Panc1 (cell line): ENCODE measurements at regions not wholly inside any gene's neighbourhood (a gene's known extent, or its start where the extent isn't known, plus 50 kb on each side); places are given as distances from the start of the nearest gene placed in this dataset.

ENCODE experiments used
- ATAC-seq: fragments of 200-7000 bp; cut with Tn5 transposase; 2 replicates; pipeline ENCODE4 v1.9.1; 2020; ENCODE audit warnings: mild to moderate bottlenecking, moderate library complexity
- BruUV-seq: library from RNA; stranded (reverse); fragments of 400-500 nt; replicated peaks from 2 replicates; lab custom pipeline; 2021; lab: Mats Ljungman, UMichigan
- CTCF ChIA-PET: fragments of 300-600 bp; sonication (Branson Sonifier 250); formaldehyde crosslinking; loops from one replicate; lab custom pipeline; 2022; ENCODE audit warnings: antibody characterized with exemption; lab: Charles Lee
- POLR2A ChIA-PET: fragments of 300-600 bp; sonication (Branson Sonifier 250); formaldehyde crosslinking; loops from one replicate; lab custom pipeline; 2022; ENCODE audit warnings: antibody characterized with exemption; lab: Charles Lee
- DNase-seq: peaks from one replicate; pipeline ENCODE4 v3.0.0-alpha.2; 2010; ENCODE audit warnings: low read depth, low spot score
- H3K27ac ChIP-seq: 2 replicates; pipeline ENCODE4 v1.5.1; 2011; ENCODE audit warnings: mild to moderate bottlenecking, low read length, inconsistent platforms
- H3K27me3 ChIP-seq: fragments of 200-500 bp; sonication (Bioruptor generic); 2 replicates; pipeline ENCODE4 v1.6.0; 2014; ENCODE audit warnings: low read length, inconsistent platforms; ENCODE audit not compliant: control insufficient read depth, insufficient read depth
- H3K36me3 ChIP-seq: fragments of 200-500 bp; sonication (Bioruptor generic); 2 replicates; pipeline ENCODE4 v1.5.1; 2014; ENCODE audit warnings: inconsistent platforms, mild to moderate bottlenecking, low read length, moderate library complexity; ENCODE audit not compliant: control insufficient read depth, insufficient read depth
- H3K4me1 ChIP-seq: 2 replicates; pipeline ENCODE4 v1.5.1; 2011; ENCODE audit warnings: inconsistent platforms, mild to moderate bottlenecking, low read length, moderate library complexity; ENCODE audit not compliant: control insufficient read depth, insufficient read depth
- H3K4me3 ChIP-seq, 2 experiments: 2 replicates each; pipeline ENCODE4 v1.5.1; 2011 to 2012; ENCODE audit warnings: low read depth in 2 of 2, low read length in 2 of 2, mild to moderate bottlenecking in 2 of 2, inconsistent platforms in 1 of 2, moderate library complexity in 1 of 2
- H3K9me3 ChIP-seq: fragments of 200-500 bp; sonication (Bioruptor generic); 2 replicates; pipeline ENCODE4 v1.5.1; 2014; ENCODE audit warnings: low read depth, mild to moderate bottlenecking, inconsistent platforms, low read length, moderate library complexity; ENCODE audit not compliant: control insufficient read depth, insufficient read depth
- POLR2AphosphoS5 ChIP-seq: IDR thresholded peaks from 2 replicates; pipeline ENCODE4 v1.6.1; 2012; ENCODE audit warnings: mild to moderate bottlenecking, low read depth, low read length, moderate library complexity
- SIN3A ChIP-seq: IDR thresholded peaks from 2 replicates; pipeline ENCODE4 v1.6.1; 2012; ENCODE audit warnings: low read depth, mild to moderate bottlenecking, low read length, moderate library complexity, borderline replicate concordance; ENCODE audit not compliant: insufficient read depth
- TCF7L2 ChIP-seq: IDR thresholded peaks from 2 replicates; pipeline ENCODE4 v1.6.1; 2011; ENCODE audit warnings: mild to moderate bottlenecking, low read depth, low read length, inconsistent platforms
- in situ Hi-C: cut with HindIII; loops from 2 replicates; pipeline ENCODE4 v1.10.0; 2016; ENCODE audit warnings: low sequenced_read_pairs, low pct_unique_long_range_greater_than_20kb
- intact Hi-C: fragments of 100-400 bp; cut with micrococcal nuclease; formaldehyde crosslinking; loops from one replicate; pipeline ENCODE4 v1.10.0; 2022; ENCODE audit not compliant: unreplicated experiment
- TF ChIP-seq, protein P1 (sequence below), 2 experiments: IDR thresholded peaks; 2 replicates each; pipeline ENCODE4 v1.6.1; 2011 to 2012; ENCODE audit warnings: low read depth in 2 of 2, control low read depth in 1 of 2, low read length in 1 of 2, mild to moderate bottlenecking in 1 of 2, moderate library complexity in 1 of 2; ENCODE audit not compliant: insufficient read depth in 1 of 2
- TF ChIP-seq, protein P2 (sequence below): fragments of 450-650 bp; IDR thresholded peaks from 2 replicates; pipeline ENCODE4 v1.5.1; 2017; ENCODE audit warnings: mild to moderate bottlenecking

GRCh38 chr1:39110882-39111281, 84.7 kb downstream of the NDUFS5 start:
- H3K4me1 ChIP-seq: peaks cover 54% of the 10 kb centered on the region
- H3K9me3 ChIP-seq: no peaks in the 10 kb centered on the region
- in situ Hi-C loops (no loop called here), intact Hi-C loops (no loop called here)
- DNase-seq: no peak
- ChIA-PET POLR2A (interaction anchor here (0.5 kb wide), 1 partner anchor 84 kb away, joined by 3 read pairs; no protein-coding TSS in a partner anchor), CTCF (interaction anchor here (0.7 to 1.5 kb wide), 2 partner anchors 12 to 81 kb away, joined by 4 to 7 read pairs; no protein-coding TSS in a partner anchor)
- no peaks in the 10 kb centered on the region for H3K27me3 ChIP-seq
- H3K36me3 ChIP-seq: no peaks in the 10 kb centered on the region
- TF ChIP-seq TCF7L2: no peak
- TF ChIP-seq POLR2AphosphoS5: no peak
- TF ChIP-seq, protein P1, sequence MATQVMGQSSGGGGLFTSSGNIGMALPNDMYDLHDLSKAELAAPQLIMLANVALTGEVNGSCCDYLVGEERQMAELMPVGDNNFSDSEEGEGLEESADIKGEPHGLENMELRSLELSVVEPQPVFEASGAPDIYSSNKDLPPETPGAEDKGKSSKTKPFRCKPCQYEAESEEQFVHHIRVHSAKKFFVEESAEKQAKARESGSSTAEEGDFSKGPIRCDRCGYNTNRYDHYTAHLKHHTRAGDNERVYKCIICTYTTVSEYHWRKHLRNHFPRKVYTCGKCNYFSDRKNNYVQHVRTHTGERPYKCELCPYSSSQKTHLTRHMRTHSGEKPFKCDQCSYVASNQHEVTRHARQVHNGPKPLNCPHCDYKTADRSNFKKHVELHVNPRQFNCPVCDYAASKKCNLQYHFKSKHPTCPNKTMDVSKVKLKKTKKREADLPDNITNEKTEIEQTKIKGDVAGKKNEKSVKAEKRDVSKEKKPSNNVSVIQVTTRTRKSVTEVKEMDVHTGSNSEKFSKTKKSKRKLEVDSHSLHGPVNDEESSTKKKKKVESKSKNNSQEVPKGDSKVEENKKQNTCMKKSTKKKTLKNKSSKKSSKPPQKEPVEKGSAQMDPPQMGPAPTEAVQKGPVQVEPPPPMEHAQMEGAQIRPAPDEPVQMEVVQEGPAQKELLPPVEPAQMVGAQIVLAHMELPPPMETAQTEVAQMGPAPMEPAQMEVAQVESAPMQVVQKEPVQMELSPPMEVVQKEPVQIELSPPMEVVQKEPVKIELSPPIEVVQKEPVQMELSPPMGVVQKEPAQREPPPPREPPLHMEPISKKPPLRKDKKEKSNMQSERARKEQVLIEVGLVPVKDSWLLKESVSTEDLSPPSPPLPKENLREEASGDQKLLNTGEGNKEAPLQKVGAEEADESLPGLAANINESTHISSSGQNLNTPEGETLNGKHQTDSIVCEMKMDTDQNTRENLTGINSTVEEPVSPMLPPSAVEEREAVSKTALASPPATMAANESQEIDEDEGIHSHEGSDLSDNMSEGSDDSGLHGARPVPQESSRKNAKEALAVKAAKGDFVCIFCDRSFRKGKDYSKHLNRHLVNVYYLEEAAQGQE (IDR thresholded peaks at IDR 0.05; ENCODE audit: insufficient read depth in 1 of 2, low read depth in 2 of 2, low read length in 1 of 2): no peak
- TF ChIP-seq, protein P2, sequence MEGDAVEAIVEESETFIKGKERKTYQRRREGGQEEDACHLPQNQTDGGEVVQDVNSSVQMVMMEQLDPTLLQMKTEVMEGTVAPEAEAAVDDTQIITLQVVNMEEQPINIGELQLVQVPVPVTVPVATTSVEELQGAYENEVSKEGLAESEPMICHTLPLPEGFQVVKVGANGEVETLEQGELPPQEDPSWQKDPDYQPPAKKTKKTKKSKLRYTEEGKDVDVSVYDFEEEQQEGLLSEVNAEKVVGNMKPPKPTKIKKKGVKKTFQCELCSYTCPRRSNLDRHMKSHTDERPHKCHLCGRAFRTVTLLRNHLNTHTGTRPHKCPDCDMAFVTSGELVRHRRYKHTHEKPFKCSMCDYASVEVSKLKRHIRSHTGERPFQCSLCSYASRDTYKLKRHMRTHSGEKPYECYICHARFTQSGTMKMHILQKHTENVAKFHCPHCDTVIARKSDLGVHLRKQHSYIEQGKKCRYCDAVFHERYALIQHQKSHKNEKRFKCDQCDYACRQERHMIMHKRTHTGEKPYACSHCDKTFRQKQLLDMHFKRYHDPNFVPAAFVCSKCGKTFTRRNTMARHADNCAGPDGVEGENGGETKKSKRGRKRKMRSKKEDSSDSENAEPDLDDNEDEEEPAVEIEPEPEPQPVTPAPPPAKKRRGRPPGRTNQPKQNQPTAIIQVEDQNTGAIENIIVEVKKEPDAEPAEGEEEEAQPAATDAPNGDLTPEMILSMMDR: no peak
- no peak for TF ChIP-seq SIN3A
- no peak for ATAC-seq
- peak overlapping the region; percentile 74 for H3K27ac ChIP-seq
- no TSS peak for BruUV-seq
- no peak overlapping the region for H3K4me3 ChIP-seq

GRCh38 chr1:39113109-39113743, 87.1 kb downstream of the NDUFS5 start:
- Histone ChIP-seq H3K4me3 (no peak overlapping the region), H3K9me3 (no peaks in the 10 kb centered on the region), H3K27me3 (no peaks in the 10 kb centered on the region), H3K27ac (no peak overlapping the region), H3K4me1 (peaks cover 71% of the 10 kb centered on the region), H3K36me3 (no peaks in the 10 kb centered on the region)
- TF ChIP-seq SIN3A (no peak), POLR2AphosphoS5 (no peak)
- TF ChIP-seq, protein P1 (IDR thresholded peaks at IDR 0.05; ENCODE audit: insufficient read depth in 1 of 2, low read depth in 2 of 2, low read length in 1 of 2): no peak
- TF ChIP-seq, protein P2: no peak
- CTCF ChIA-PET: no interaction called here
- no peak for DNase-seq
- no TSS peak for BruUV-seq
- POLR2A ChIA-PET: interaction anchor here (0.6 kb wide), 1 partner anchor 32 kb away, joined by 3 read pairs; no protein-coding TSS in a partner anchor
- in situ Hi-C loops: no loop called here
- intact Hi-C loops: no loop called here
- no peak for ATAC-seq
